ENCODE measurements at regions not wholly inside any gene's neighbourhood (a gene's known extent, or its start where the extent isn't known, plus 50 kb on each side); places are given as distances from the start of the nearest gene placed in this dataset.

GRCh38 chr15:68871507-68871906 lies 50.8 kb upstream of the ANP32A start:
- Histone ChIP-seq H3K27ac (no peak overlapping the region), H3K9me3 (no peaks in the 10 kb centered on the region), H3K36me3 (no peaks in the 10 kb centered on the region), H3K4me3 (no peak overlapping the region), H3K27me3 (no peaks in the 10 kb centered on the region), H3K4me1 (peaks cover 0 to 2% of the 10 kb centered on the region in 2 donors)
- no peak for DNase-seq (ENCODE audit: low spot score in 2 of 2)
- TF ChIP-seq CTCF (IDR thresholded peaks at IDR 0.05) = no peak
- intact Hi-C loops (cut with DNase I) = no loop called here

- intact Hi-C loops (cut with DNase I) = loop anchor here (1.0 to 5.0 kb wide), 4 partner anchors 52 to 622 kb away; partner anchors contain the start of gene ANP32A
These were observed 54.1 kb upstream of the ANP32A start for GRCh38 chr15:68874788-68875187.

GRCh38 chr15:68875377-68876116 lies 54.8 kb upstream of the SPESP1 start:
- intact Hi-C loops (cut with DNase I) = loop anchor here (1.0 to 5.0 kb wide), 4 partner anchors 53 to 623 kb away; partner anchors contain the start of gene ANP32A
- peak; percentile 55 to 95 for DNase-seq (ENCODE audit: low spot score in 2 of 2)
- H3K9me3 ChIP-seq = no peaks in the 10 kb centered on the region
- peak; percentile 81 to 89 (median 82) for TF ChIP-seq CTCF (IDR thresholded peaks at IDR 0.05)
- H3K36me3 ChIP-seq = no peaks in the 10 kb centered on the region
- no peak overlapping the region for H3K27ac ChIP-seq
- H3K27me3 ChIP-seq = no peaks in the 10 kb centered on the region
- H3K4me1 ChIP-seq = peaks cover 0 to 2% of the 10 kb centered on the region in 2 donors
- H3K4me3 ChIP-seq = peak overlapping the region; percentile 49 to 60

More at GRCh38 chr15:68874788-68875187, 54.1 kb upstream of the ANP32A start:
- Histone ChIP-seq H3K4me3 (no peak overlapping the region), H3K27me3 (no peaks in the 10 kb centered on the region), H3K4me1 (peaks cover 0 to 2% of the 10 kb centered on the region in 2 donors), H3K27ac (no peak overlapping the region), H3K36me3 (no peaks in the 10 kb centered on the region), H3K9me3 (no peaks in the 10 kb centered on the region)
- no peak for TF ChIP-seq CTCF (IDR thresholded peaks at IDR 0.05)
- no peak for DNase-seq (ENCODE audit: low spot score in 2 of 2)

- no peak for DNase-seq (ENCODE audit: low spot score in 2 of 2)
These were observed 52.7 kb upstream of the SPESP1 start for GRCh38 chr15:68877626-68878025.

GRCh38 chr15:68880382-68880781 lies 49.9 kb upstream of the SPESP1 start:
- intact Hi-C loops (cut with DNase I) = no loop called here
- Histone ChIP-seq H3K27ac (no peak overlapping the region), H3K4me3 (no peak overlapping the region), H3K27me3 (no peaks in the 10 kb centered on the region), H3K4me1 (peaks cover 0 to 7% of the 10 kb centered on the region in 2 donors), H3K9me3 (no peaks in the 10 kb centered on the region), H3K36me3 (no peaks in the 10 kb centered on the region)
- TF ChIP-seq CTCF (IDR thresholded peaks at IDR 0.05) = no peak
- no peak for DNase-seq (ENCODE audit: low spot score in 2 of 2)

More at GRCh38 chr15:68877626-68878025, 52.7 kb upstream of the SPESP1 start:
- Histone ChIP-seq H3K9me3 (no peaks in the 10 kb centered on the region), H3K4me3 (no peak overlapping the region), H3K36me3 (no peaks in the 10 kb centered on the region), H3K27me3 (no peaks in the 10 kb centered on the region), H3K27ac (no peak overlapping the region), H3K4me1 (peaks cover 0 to 2% of the 10 kb centered on the region in 2 donors)
- intact Hi-C loops (cut with DNase I) = loop anchor here (5.0 kb wide), 2 partner anchors 55 to 320 kb away; partner anchors contain the start of gene ANP32A
- no peak for TF ChIP-seq CTCF (IDR thresholded peaks at IDR 0.05)

All from ascending aorta (tissue), 2 donors.